Activated T-cell treated with anti-CD3 and anti-CD28 coated beads, Interleukin-2, amount 50 U/mL, for 1 hour (primary cell): ENCODE measurements at regions not wholly inside any gene's neighbourhood (a gene's known extent, or its start where the extent isn't known, plus 50 kb on each side); places are given as distances from the start of the nearest gene placed in this dataset.

ENCODE experiments used
- DNase-seq: peaks from one replicate; pipeline ENCODE4 v3.0.0-alpha.2; 2020

DNA sequence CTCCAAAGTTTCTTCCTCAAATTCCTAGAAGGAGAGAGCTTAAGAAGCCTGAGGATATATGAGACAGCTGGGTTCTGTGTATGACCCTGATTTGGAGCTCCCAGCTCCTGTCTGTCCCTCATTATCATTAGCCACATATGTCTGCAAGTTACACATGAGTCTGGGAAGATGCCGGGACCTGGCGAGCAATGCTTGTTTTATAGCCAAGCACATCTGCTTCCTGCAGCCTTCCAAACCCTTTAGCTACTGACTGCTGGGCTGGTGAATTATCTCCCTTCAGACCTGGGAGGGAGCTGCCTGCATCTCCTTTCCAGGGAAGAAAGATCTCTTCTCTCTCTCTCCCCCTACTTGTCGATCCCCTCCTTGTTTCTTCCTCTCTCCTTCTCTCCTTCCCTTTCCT is 556.7 kb upstream of the BOD1L1 start:
- DNase-seq = no peak

DNA sequence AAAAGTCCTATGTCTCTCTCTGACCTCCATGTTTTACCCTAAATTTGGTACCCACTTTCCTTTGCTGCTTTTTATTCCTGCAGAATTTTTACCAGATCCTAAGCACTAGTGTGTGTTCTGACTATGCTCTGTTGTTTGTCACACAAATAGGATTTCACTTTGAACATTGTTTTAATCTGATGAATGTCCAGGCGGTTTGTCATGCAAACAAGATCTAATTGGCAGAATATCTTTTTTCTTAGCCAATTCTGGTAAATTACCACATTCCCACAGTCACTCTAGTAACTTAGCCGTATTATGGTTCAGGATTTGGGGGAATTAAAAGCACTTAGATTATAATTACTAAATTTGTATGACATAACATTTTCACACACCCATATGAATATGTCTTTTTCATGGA is 557.2 kb upstream of the BOD1L1 start:
- no peak for DNase-seq

DNA sequence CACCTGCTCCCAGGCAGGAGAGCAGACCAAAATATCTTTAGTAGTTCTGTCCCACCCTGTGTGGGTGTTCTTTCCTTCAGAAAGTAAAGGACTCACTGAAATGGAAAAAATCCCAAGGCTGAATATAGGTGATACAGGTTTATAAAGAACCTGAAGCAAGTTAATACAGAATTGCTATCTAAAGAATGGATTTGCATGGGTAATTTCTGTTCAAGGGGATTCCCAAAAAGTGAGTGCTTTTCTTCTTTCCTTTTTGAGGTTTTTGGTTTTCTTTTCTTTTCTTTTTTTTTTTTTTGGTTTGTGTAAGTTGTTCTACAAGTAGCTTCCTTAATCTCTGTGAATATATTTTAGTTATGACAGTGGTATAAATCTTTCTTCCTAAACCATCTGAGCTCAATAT is 560.7 kb upstream of the BOD1L1 start:
- no peak for DNase-seq

DNA sequence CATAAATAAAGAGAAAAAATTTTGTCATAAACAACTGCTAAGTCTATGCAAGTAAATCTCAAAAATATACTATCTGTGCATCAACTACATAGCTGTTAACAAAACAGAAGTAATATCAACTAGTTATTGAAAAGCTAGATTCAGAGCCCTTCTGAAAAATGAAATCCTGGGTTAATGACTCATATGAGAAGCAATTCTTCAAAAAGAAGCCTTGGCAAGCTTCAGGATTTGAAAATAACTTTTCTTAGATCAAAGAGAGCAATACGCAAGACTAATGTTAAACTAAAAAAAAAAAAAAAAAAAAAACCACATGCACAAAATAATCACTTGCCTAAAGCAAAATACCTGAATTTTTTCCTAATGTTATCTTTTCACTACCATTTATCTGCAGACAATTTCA is 566.1 kb upstream of the BOD1L1 start:
- DNase-seq = no peak

DNA sequence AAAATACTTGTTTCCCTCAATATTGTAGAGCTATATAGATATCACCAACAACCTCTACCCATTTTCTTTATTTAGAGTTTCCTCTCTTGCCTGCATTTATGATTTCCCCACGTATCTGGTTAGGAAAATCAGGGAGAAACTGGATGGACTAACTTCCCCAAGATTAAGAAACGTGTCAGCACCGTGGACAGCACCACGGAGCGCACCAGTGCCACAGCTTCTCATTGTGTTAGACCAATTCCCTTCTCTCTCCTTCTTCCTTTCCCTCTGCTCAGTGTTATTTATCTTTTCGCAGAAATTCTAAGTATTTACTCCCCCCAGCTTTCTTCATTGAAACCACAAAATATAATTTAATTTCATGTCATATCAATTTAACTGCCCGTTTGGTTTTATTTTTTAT is 568.6 kb upstream of the BOD1L1 start:
- DNase-seq = no peak

DNA sequence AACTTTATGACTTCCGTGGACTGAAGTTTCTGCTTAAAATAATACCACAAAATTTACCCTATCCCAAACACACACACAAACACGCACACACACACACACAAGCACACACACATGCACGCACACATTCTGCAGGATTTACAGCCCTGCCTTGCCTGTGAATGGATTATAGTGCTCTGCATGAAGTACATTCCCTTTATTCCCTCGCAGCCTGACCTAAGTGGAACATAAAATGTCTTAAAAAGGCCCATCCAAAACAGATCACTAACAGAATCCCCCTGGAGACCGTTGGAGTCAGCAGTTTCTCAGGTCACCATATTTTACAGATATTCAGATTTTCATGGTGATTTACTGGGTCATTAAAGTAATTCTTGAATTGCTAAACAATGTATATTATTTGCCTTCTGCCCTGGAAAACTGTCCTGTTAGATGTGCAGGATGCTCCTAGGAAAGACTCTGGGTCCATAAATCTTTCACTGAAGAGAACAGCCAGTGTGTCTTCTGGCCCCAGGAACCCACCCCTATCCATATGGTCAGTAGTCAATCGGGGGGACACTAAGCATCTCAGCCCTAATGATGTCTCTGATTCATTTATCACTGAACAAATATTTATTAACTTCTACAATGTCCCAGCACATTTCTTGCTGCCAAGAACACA is 587.7 kb upstream of the BOD1L1 start:
- DNase-seq = no peak

DNA sequence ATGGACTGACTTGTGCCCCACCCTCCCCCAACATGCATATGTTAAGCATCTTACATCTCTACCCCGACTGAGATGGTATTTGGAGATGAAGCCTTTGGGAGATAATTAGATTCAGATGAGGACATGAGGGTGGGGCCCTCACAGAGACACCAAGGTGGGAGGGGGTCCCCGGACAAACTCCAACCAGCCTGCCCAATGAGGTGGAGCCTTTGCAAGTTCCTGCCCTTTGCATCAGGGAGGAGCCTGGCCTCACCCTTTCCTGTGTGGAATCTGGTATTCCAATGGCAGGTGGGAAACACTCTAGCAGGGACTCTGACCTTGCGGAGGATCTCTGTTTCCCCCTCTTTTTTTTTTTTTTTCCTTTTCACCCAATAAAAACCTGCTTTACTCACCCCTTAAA is 589.9 kb upstream of the BOD1L1 start:
- DNase-seq = no peak

DNA sequence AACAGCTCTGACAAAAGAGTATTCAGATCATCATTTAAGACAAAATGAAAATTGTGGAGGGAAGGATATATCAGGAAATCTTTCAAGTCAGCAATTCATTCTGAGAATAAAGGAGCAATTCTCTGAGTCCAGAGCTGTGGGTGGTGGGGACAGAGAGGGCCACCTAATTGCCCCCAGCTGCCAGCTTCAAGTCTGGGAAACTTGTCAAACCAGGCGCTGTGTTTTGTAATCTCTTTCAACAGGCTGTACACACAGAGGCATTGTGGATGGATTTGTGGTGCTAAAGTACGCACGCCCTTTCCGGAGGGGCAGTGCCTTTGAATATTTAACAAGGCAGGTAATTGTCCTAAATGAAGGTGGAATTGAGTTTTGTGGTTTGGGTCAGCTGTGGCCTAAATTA is 591.1 kb upstream of the BOD1L1 start:
- DNase-seq = no peak

DNA sequence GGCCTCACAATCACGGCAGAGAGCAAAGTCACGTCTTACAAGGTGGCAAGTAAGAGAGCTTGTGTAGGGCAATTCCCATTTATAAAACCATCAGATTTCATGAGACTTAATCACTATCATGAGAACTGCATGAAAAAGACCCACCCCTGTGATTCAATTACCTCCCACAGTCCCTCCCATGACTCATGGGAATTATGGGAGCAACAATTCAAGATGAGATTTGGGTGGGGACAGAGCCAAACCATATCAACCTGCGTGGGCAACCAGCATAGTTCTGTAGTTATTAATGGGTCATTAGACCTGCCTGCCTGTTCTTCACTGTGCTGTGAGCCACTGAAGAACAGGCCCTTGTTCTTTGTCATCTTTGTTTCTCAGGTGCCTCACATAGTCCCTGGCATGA is 593.7 kb upstream of the BOD1L1 start:
- no peak for DNase-seq

DNA sequence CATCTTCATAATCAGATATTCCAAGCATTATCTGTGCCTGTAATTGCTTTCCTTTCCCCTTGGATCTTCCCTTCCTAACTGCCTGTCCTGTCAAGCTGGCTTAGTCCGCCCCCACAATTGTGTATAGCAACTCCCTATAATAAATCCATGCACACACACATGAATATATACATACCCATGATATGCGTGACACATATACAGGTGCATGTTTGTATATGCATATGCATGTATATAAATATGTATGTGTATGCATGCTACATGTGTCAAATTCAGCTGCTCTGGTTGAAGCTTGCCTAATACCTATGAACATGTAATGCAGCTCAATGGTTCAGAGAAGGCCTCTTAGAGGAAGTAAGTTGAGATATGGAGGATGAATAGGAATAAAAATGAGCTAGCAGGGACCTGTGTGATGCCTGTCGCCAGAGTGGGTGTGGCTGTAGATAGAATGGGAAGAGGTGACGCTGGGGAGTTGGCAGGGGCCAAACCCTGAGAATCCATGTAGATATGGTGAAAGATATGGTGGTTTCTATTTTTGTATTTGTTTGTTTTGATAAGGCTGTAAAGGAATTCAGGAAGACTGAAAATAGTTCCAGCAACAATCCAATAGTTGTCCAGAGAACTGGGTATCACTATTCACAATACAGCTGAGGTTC is 595.0 kb upstream of the BOD1L1 start:
- no peak for DNase-seq

DNA sequence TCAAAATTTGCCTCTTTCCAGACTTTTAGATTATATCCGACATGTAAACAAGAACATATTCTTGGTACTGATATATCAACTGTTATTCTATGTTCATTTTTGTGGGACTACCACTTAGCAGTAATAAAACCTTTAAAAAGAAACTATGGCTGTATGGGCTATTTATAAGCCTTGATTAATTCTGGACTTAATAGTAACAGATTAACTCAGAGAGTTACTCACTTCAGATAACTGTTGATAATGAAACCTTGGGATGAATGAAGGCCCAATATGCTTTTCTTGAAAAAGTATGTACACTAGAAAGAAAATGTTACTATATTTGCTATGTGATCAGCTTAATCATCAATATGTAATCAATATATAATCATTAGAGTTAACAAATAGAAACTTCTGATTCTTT is 595.9 kb upstream of the BOD1L1 start:
- DNase-seq = no peak

DNA sequence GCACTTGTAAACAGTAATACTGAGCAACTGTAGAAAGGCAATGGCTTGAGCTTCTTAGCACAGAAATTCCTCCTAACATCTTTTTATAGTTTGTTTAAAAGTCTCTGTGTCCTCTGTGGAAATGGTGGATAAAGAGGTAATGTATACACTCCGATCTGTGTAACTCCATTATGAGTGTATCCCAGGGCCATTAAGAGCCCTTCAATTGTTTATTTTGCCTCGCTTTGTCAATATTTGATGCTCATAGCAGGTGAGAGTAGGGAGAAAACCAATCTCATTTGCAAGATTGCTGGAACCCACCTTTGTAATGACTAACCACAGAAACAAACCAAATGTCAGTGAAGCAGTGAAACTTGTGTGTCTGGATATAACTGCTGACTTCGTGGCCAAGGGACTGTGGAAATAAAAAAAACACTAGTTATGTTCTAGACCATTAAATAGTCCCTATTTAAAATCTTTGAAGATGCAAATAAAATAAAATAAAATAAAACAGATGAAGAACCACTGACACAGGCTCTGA is 598.2 kb upstream of the BOD1L1 start:
- no peak for DNase-seq

DNA sequence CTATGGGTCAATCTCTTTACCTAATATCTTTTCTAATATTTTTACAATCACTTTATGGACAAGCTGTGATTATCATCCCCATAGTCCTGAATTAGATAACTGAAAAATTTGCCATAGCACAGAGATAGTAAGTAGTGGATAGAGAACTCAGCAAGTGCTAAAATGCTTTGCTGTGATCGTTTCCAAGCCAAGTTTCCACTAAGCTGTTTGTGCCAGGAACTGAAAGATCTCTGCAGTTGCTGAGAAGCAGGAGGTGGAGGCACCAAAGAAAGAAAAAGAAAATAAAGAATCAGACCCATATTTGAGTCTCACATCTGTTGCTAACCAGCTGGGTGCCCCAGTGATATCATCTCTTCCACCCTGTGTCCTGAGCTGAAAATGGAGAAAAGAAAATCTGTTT is 605.6 kb upstream of the BOD1L1 start:
- no peak for DNase-seq

DNA sequence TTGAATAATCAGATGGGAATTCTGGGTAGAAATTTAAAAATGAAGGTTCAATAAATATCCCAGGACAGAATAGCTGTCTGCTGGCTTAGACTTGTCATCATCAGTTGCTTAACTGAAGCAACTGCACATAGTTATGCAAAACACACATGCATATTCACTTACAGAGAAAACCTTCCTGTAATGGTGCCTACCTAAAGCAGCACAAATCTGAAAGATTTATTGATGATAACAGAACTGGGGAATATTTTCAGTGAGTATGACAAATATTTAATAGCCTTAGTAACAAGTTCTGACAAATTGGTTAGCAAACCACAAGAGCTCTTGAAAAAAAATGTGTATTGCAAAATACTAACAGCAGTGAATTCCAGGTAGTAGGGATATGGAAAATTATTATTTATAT is 606.8 kb upstream of the BOD1L1 start:
- no peak for DNase-seq

DNA sequence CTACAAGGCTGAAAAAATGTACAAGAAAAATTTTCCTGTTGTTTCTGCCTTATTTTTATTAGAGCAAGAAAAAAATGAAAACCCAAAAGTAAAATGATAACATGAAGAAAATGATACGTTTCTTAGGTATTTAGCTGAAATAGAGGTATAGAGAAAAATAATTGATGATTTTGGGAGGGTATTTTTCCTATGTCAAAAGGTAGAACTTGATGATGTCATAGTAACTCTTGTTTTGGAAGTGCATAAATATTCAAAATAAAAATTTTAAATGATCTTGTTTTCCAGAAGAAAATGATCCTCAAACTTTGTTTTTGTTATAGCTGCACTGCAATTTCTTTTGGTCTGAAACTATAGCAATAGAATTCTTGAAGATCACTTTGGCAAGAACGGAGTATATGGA is 608.8 kb upstream of the BOD1L1 start:
- DNase-seq = no peak

DNA sequence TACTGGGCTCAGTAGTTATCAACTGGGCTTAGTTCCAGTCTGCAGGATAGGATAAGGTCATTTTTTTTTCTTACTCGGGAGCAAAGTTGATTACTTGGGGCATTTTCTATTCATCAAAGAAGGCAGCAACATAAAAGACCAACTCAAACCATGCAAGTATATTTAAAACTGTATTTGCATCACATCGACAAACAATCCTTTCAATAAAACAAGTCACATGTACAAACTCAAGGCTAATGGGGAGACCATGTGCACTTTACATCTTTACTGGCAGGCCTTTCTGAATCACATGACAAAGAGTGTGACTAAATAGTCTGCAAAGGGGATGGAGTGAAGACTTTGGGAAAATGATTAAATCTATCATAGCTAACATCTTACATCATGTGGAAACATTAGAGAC is 610.4 kb upstream of the BOD1L1 start:
- DNase-seq = no peak

DNA sequence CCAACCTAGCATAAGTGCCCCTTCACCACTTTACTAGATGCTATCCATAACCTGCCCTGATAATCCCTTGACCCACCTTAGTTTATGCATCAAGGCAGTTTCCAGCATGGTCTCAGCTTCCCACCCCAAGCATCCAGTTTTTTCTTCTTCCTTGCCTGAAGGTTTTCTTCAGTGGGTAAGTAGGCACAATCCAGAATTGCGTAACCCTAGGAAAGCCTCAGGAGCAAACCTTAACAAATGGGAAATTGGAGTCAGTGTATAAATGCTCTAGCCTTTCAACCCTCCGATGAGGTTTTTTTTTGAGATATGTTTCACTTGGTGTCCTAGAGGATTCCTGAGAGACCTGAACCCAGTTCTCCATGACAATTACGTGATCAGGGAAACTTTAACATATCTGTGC is 614.0 kb upstream of the BOD1L1 start:
- no peak for DNase-seq

DNA sequence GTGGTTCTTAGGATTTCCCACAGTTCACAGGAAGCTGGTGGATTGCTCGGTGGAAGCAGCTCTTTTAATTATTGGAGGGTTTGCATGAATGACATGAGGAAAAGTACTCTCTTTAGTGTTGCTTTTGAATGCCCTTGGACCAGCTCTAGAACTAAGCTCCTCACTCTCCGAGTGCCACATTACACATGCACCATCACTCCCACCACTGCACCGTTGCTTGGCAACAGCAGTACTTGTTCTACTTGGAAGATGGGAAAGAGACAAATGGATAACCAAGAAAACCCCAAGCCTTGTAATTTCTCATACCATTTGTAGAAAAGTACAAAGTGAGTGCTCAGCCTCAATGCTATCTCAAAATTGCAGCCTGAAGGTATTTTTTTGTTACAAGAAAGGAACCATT is 620.2 kb upstream of the BOD1L1 start:
- no peak for DNase-seq

DNA sequence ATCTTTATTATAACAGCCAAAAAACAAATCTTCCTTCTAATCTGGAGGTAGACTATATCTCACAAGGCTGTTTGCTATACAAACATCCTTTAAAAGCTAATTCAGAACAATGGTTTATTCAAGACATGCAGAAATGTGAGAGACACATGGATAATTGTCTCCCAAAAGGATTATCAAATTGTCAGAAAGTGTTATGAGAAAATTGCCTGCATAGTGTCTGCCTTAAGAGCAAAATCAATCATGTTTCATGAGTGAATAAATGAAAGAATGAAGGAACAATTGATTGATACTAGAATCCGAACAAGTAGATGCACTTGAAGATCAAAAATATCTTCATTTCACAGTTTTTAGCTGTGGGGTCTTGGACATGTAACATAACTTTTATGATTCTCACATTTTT is 621.7 kb upstream of the BOD1L1 start:
- DNase-seq = no peak

DNA sequence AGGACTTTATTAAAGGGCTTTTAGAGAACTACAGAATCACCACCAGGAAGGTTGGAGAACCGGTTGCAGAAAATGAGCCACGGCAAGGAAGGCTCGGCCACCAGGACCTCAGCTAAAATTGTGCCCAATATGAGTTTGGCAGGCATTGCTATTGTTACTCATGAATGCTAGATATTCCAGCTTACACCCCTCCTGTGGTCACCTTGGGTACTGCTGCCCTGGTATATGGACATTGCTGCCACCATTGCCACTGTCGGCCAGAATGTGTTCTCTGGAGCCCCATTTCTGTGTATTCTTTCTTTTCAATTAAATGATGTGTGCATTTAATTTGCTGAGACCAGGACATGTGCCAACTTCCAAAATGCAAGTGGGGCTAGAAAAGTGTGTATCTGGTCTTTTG is 626.7 kb upstream of the BOD1L1 start:
- no peak for DNase-seq

DNA sequence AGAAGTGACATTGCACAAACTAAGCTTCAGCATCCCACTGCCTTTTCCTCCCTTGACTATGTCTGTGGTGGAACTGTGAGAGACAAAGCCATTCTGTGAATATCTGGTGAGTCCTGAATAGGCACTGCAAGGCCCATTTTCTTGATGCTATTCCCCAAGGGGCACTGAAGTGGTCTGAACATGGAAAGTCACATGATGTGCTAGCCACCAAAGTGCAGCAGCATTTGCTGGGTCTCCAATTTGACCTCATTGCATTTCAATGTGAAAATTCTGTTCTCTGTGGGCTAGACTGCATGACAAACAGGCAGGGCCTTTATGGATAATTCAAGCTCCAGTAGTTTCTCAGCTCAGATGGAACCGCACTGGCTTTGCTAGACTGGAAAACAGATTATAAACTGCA is 627.4 kb upstream of the BOD1L1 start:
- DNase-seq = no peak

DNA sequence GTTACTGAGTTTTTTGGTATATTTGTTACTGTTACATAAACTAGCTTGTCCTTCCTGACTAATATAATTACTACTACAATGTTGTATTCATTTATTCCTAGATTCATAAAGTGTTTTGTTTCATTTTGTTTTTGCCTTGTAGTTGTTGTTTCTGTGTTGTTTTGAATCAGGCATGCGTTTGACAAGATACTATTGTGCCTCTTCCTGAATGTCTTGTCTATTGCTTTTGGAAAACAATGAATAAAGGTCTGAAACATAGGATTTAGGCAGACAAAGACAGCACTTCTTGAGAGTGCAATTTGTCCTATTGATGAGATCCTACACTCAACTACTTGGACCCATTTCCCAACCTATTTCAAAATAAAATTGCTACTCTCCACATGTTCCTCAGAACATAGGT is 630.4 kb upstream of the BOD1L1 start:
- no peak for DNase-seq

DNA sequence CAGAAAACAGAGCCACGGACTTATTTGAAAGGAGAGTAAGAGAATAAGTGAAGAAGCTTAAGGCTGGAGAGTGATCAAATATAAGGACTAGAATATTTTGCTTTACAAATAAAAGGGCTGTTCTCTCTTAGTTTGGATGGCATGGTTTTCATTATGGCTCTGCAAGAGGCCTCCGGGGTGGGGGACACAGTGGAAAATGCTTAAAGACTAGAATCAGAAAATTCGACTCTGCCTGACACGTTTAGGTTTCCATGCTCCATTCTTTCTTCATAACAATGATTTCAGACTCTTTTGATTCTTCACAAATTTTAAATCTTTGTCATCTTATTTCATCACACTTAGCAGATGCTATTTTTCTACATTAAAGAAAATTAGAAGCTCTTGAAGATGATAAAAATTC is 632.4 kb upstream of the BOD1L1 start:
- DNase-seq = no peak

DNA sequence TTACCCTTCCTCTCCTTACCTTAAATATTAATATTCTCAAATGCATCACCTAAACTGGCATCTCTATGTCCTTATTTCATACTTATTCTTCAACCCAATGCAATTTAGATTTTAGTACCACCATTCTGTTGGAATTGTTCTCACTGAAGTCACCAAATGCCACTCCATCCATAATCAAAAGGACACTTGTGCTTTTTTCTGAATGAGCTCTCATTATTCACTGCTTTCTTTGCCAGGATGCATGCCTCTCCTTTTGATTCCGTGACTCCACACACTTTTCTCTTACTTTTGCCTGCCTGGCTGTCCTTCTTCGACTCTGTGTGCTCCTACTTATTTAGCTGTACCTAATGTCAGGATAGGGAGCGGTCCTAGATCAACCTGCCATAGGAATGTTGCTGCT is 633.1 kb upstream of the BOD1L1 start:
- DNase-seq = no peak

DNA sequence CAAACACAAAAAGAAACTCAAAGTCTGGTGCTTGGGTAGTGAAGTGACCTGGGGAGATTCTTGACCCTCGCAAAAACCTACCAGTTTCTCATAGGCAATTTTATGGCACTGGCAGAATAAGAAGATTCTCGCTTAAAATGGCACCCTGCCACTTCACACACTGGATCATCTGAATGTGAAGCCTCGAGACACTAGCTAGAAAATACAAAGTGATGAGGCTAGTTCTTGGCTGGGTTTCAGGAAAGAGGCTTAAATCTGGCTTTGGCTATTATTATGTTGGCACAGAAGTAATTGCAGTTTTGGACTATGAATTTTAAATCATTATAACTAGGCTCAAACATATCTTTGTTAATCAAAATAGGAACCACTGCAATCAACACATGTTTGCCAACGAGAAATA is 634.7 kb upstream of the BOD1L1 start:
- DNase-seq = no peak
